Stomach (tissue), 4 donors: ENCODE measurements at regions not wholly inside any gene's neighbourhood (a gene's known extent, or its start where the extent isn't known, plus 50 kb on each side); places are given as distances from the start of the nearest gene placed in this dataset.

Source experiments
- EP300 ChIP-seq: sonication (generic); formaldehyde crosslinking; IDR thresholded peaks from one replicate; pipeline ENCODE4 v1.6.1; 2017; ENCODE audit warnings: antibody characterized with exemption
- POLR2A ChIP-seq, 4 donors: fragments of 450-650 bp; IDR thresholded peaks; one replicate each; pipeline ENCODE4 v1.6.1; 2016; ENCODE audit warnings: antibody characterized with exemption in 4 of 4, control low read depth in 2 of 4, mild to moderate bottlenecking in 1 of 4, moderate library complexity in 1 of 4
- POLR2AphosphoS5 ChIP-seq, 3 donors: sonication (generic); formaldehyde crosslinking; IDR thresholded peaks; one replicate each; pipeline ENCODE4 v1.6.1; 2016; ENCODE audit warnings: antibody characterized with exemption in 3 of 3
- TF ChIP-seq, protein P1 (sequence below), 7 experiments: fragments of 450-650 bp in 4 of 7; fragments of 200-600 bp in 3 of 7; sonication (generic) in 3 of 7; IDR thresholded peaks; one replicate each; pipeline ENCODE4 v1.5.1; 2016 to 2019; ENCODE audit warnings: antibody characterized with exemption in 7 of 7, control low read depth in 2 of 7, mild to moderate bottlenecking in 1 of 7

DNA sequence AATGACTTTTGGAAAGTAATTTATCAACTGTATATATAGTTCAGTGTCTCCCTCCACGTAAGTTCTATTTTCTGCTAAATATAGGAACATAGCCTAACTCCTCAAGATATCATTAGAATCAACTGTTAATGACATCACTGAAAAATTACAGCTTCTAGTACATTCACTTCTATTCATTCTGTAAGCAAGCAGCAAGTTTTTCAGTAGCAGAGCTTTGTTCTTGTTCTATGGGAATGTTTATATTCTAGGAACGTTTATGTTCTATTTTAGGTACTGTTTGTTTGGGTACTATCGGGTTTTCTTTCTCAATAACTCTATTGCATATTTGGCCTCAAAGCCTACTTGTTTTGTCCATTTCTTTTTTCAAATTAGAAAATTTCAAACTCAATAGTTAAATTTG, 525.6 kb downstream of the EPHA7 start:
- TF ChIP-seq, protein P1, sequence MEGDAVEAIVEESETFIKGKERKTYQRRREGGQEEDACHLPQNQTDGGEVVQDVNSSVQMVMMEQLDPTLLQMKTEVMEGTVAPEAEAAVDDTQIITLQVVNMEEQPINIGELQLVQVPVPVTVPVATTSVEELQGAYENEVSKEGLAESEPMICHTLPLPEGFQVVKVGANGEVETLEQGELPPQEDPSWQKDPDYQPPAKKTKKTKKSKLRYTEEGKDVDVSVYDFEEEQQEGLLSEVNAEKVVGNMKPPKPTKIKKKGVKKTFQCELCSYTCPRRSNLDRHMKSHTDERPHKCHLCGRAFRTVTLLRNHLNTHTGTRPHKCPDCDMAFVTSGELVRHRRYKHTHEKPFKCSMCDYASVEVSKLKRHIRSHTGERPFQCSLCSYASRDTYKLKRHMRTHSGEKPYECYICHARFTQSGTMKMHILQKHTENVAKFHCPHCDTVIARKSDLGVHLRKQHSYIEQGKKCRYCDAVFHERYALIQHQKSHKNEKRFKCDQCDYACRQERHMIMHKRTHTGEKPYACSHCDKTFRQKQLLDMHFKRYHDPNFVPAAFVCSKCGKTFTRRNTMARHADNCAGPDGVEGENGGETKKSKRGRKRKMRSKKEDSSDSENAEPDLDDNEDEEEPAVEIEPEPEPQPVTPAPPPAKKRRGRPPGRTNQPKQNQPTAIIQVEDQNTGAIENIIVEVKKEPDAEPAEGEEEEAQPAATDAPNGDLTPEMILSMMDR (IDR thresholded peaks at IDR 0.05), result no peak
- TF ChIP-seq POLR2A (IDR thresholded peaks at IDR 0.05) (no peak), POLR2AphosphoS5 (IDR thresholded peaks at IDR 0.05) (no peak), EP300 (no peak)
